Tibial artery (tissue), 4 donors: ENCODE measurements at regions not wholly inside any gene's neighbourhood (a gene's known extent, or its start where the extent isn't known, plus 50 kb on each side); places are given as distances from the start of the nearest gene placed in this dataset.

Source experiments
- DNase-seq, 2 donors: peaks; one replicate each; pipeline ENCODE4 v3.0.0-alpha.2; 2019
- H3K27ac ChIP-seq, 2 donors: fragments of 200-600 bp; sonication (generic) in 1 of 2; 1 replicate in 1 of 2; 2 replicates in 1 of 2; pipeline ENCODE4 v1.5.1; 2018 to 2019; ENCODE audit warnings: mild to moderate bottlenecking in 1 of 2
- H3K27me3 ChIP-seq, 2 donors: fragments of 200-600 bp; sonication (generic) in 1 of 2; one replicate each; pipeline versions ENCODE4 v1.5.1 to v1.6.0; 2016 to 2019
- H3K36me3 ChIP-seq, 3 donors: fragments of 200-600 bp; sonication (generic) in 2 of 3; one replicate each; pipeline ENCODE4 v1.5.1; 2016 to 2019; ENCODE audit warnings: mild to moderate bottlenecking in 2 of 3
- H3K4me1 ChIP-seq, 4 donors: fragments of 200-600 bp; sonication (generic) in 2 of 4; 1 replicate in 3 of 4; 2 replicates in 1 of 4; pipeline ENCODE4 v1.5.1; 2016 to 2019
- H3K4me3 ChIP-seq, 2 donors: fragments of 200-600 bp; sonication (generic) in 1 of 2; 1 replicate in 1 of 2; 2 replicates in 1 of 2; pipeline ENCODE4 v1.5.1; 2018 to 2019; ENCODE audit warnings: mild to moderate bottlenecking in 2 of 2
- H3K9me3 ChIP-seq, 3 donors: fragments of 200-600 bp; sonication (generic) in 1 of 3; one replicate each; pipeline ENCODE4 v1.5.1; 2016 to 2019
- CTCF ChIP-seq, 2 experiments: fragments of 200-600 bp in 1 of 2; fragments of 450-650 bp in 1 of 2; IDR thresholded peaks; one replicate each; pipeline ENCODE4 v1.5.1; 2017 to 2019; ENCODE audit warnings: antibody characterized with exemption in 2 of 2, mild to moderate bottlenecking in 1 of 2, moderate library complexity in 1 of 2
- intact Hi-C: fragments of 100-400 bp; cut with DNase I; formaldehyde crosslinking; loops from one replicate; pipeline ENCODE4 v1.15.0; 2023; ENCODE audit warnings: low total_unique reads

GRCh38 chrX:8374041-8374825 lies 90.4 kb upstream of the VCX3B start:
- H3K9me3 ChIP-seq, result peaks cover 0 to 13% (median 10%) of the 10 kb centered on the region in 3 donors
- H3K4me3 ChIP-seq, result no peak overlapping the region
- H3K27ac ChIP-seq, result no peak overlapping the region
- TF ChIP-seq CTCF (IDR thresholded peaks at IDR 0.05), result no peak
- no peaks in the 10 kb centered on the region for H3K36me3 ChIP-seq
- H3K4me1 ChIP-seq, result no peaks in the 10 kb centered on the region
- no peaks in the 10 kb centered on the region for H3K27me3 ChIP-seq
- no peak for DNase-seq
- intact Hi-C loops, result no loop called here

- no peak for DNase-seq
These were observed 87.6 kb upstream of the VCX3B start for GRCh38 chrX:8377041-8377440.

GRCh38 chrX:8390771-8391170 lies 73.9 kb upstream of the VCX3B start:
- H3K4me3 ChIP-seq, result no peak overlapping the region
- H3K4me1 ChIP-seq, result no peaks in the 10 kb centered on the region
- intact Hi-C loops, result no loop called here
- no peaks in the 10 kb centered on the region for H3K27me3 ChIP-seq
- no peak for DNase-seq
- no peak for TF ChIP-seq CTCF (IDR thresholded peaks at IDR 0.05)
- H3K27ac ChIP-seq, result no peak overlapping the region
- H3K36me3 ChIP-seq, result no peaks in the 10 kb centered on the region
- no peaks in the 10 kb centered on the region for H3K9me3 ChIP-seq

More at GRCh38 chrX:8377041-8377440, 87.6 kb upstream of the VCX3B start:
- H3K4me3 ChIP-seq, result no peak overlapping the region
- H3K36me3 ChIP-seq, result no peaks in the 10 kb centered on the region
- no peak for TF ChIP-seq CTCF (IDR thresholded peaks at IDR 0.05)
- no peak overlapping the region for H3K27ac ChIP-seq
- intact Hi-C loops, result no loop called here
- no peaks in the 10 kb centered on the region for H3K4me1 ChIP-seq
- H3K9me3 ChIP-seq, result peaks cover 0 to 13% (median 10%) of the 10 kb centered on the region in 3 donors
- H3K27me3 ChIP-seq, result no peaks in the 10 kb centered on the region

- Histone ChIP-seq H3K27ac (no peak overlapping the region), H3K4me1 (no peaks in the 10 kb centered on the region), H3K27me3 (no peaks in the 10 kb centered on the region), H3K4me3 (no peak overlapping the region), H3K9me3 (no peaks in the 10 kb centered on the region), H3K36me3 (no peaks in the 10 kb centered on the region)
- no peak for TF ChIP-seq CTCF (IDR thresholded peaks at IDR 0.05)
- intact Hi-C loops, result no loop called here
- peak in 1 of 2 donors; percentile 18 for DNase-seq
These were observed 60.6 kb upstream of the VCX3B start for GRCh38 chrX:8403988-8404387.

- DNase-seq, result peak; percentile 20 to 62
- TF ChIP-seq CTCF (IDR thresholded peaks at IDR 0.05), result no peak
- no peak overlapping the region for H3K27ac ChIP-seq
These were observed 60.2 kb upstream of the VCX3B start for GRCh38 chrX:8404471-8404870.

More at GRCh38 chrX:8404471-8404870, 60.2 kb upstream of the VCX3B start:
- intact Hi-C loops, result no loop called here
- Histone ChIP-seq H3K27me3 (no peaks in the 10 kb centered on the region), H3K4me3 (no peak overlapping the region), H3K9me3 (no peaks in the 10 kb centered on the region), H3K36me3 (no peaks in the 10 kb centered on the region), H3K4me1 (no peaks in the 10 kb centered on the region)
